Thyroid gland (tissue), 4 donors: ENCODE measurements at regions not wholly inside any gene's neighbourhood (a gene's known extent, or its start where the extent isn't known, plus 50 kb on each side); places are given as distances from the start of the nearest gene placed in this dataset.

Source experiments
- DNase-seq, 2 donors: peaks; one replicate each; pipeline ENCODE4 v3.0.0-alpha.2; 2019
- H3K27ac ChIP-seq, 3 donors: fragments of 200-600 bp; sonication (generic); 1 replicate in 2 of 3; 2 replicates in 1 of 3; pipeline ENCODE4 v1.5.1; 2016 to 2019; ENCODE audit warnings: mild to moderate bottlenecking in 1 of 3, moderate library complexity in 1 of 3
- H3K27me3 ChIP-seq: fragments of 200-600 bp; sonication (generic); one replicate; pipeline ENCODE4 v1.5.1; 2019
- H3K36me3 ChIP-seq, 2 donors: fragments of 200-600 bp; sonication (generic); one replicate each; pipeline ENCODE4 v1.5.1; 2016 to 2019
- H3K4me1 ChIP-seq, 2 donors: fragments of 200-600 bp; sonication (generic); one replicate each; pipeline ENCODE4 v1.5.1; 2017 to 2019
- H3K4me3 ChIP-seq, 3 donors: fragments of 200-600 bp; sonication (generic); replicated peaks in 1 of 3; 1 replicate in 2 of 3; 2 replicates in 1 of 3; pipeline ENCODE4 v1.5.1; 2016; ENCODE audit warnings: mild to moderate bottlenecking in 1 of 3
- H3K9me3 ChIP-seq: fragments of 200-600 bp; sonication (generic); one replicate; pipeline ENCODE4 v1.5.1; 2017
- CTCF ChIP-seq, 6 experiments: fragments of 200-600 bp in 3 of 6; fragments of 450-650 bp in 3 of 6; sonication (generic) in 3 of 6; IDR thresholded peaks; one replicate each; pipeline ENCODE4 v1.5.1; 2016 to 2019; ENCODE audit warnings: antibody characterized with exemption in 6 of 6, mild to moderate bottlenecking in 2 of 6, inconsistent platforms in 1 of 6, moderate library complexity in 1 of 6
- POLR2A ChIP-seq, 2 donors: fragments of 450-650 bp; IDR thresholded peaks; one replicate each; pipeline ENCODE4 v1.6.1; 2017; ENCODE audit warnings: antibody characterized with exemption in 2 of 2, mild to moderate bottlenecking in 2 of 2, moderate library complexity in 1 of 2
- WGBS, 2 donors: methylation state at CpG; one replicate each; pipeline ENCODE4 v1.1.5; 2017; 5-methylcytosine and 5-hydroxymethylcytosine counted together
- intact Hi-C: fragments of 100-400 bp; cut with DNase I; formaldehyde crosslinking; loops from one replicate; pipeline ENCODE4 v1.15.1; 2023

GRCh38 chr2:173456960-173457359 lies 102.3 kb downstream of the CDCA7 start:
- H3K36me3 ChIP-seq, result no peaks in the 10 kb centered on the region
- H3K4me3 ChIP-seq, result no peak overlapping the region
- DNase-seq, result no peak
- H3K27me3 ChIP-seq, result no peaks in the 10 kb centered on the region
- intact Hi-C loops, result no loop called here
- TF ChIP-seq CTCF (IDR thresholded peaks at IDR 0.05), result no peak
- no peak for TF ChIP-seq POLR2A (IDR thresholded peaks at IDR 0.05)
- WGBS, 2 donors, result 89 to 92% methylated on average over 10 of the region's 10 CpGs
- H3K27ac ChIP-seq, result no peak overlapping the region
- H3K9me3 ChIP-seq, result no peaks in the 10 kb centered on the region
- H3K4me1 ChIP-seq, result no peaks in the 10 kb centered on the region

- no peaks in the 10 kb centered on the region for H3K4me1 ChIP-seq
- no peak for DNase-seq
- no peak overlapping the region for H3K4me3 ChIP-seq
- no peaks in the 10 kb centered on the region for H3K27me3 ChIP-seq
- intact Hi-C loops, result no loop called here
- 74 to 84% methylated on average over 7 of the region's 7 CpGs for WGBS, 2 donors
- H3K36me3 ChIP-seq, result no peaks in the 10 kb centered on the region
- H3K9me3 ChIP-seq, result no peaks in the 10 kb centered on the region
- TF ChIP-seq POLR2A (IDR thresholded peaks at IDR 0.05), result no peak
- TF ChIP-seq CTCF (IDR thresholded peaks at IDR 0.05), result no peak
- no peak overlapping the region for H3K27ac ChIP-seq
These were observed 102.7 kb downstream of the CDCA7 start for GRCh38 chr2:173457366-173457765.

- no peaks in the 10 kb centered on the region for H3K9me3 ChIP-seq
- no peak overlapping the region for H3K4me3 ChIP-seq
- no peaks in the 10 kb centered on the region for H3K27me3 ChIP-seq
- H3K27ac ChIP-seq, result no peak overlapping the region
- intact Hi-C loops, result no loop called here
- no peak for DNase-seq
- WGBS, 2 donors, result 80% methylated on average over 8 of the region's 8 CpGs
- no peak for TF ChIP-seq POLR2A (IDR thresholded peaks at IDR 0.05)
- TF ChIP-seq CTCF (IDR thresholded peaks at IDR 0.05), result no peak
- no peaks in the 10 kb centered on the region for H3K36me3 ChIP-seq
- no peaks in the 10 kb centered on the region for H3K4me1 ChIP-seq
These were observed 104.5 kb downstream of the CDCA7 start for GRCh38 chr2:173458991-173459780.

- H3K27me3 ChIP-seq, result no peaks in the 10 kb centered on the region
- no peak overlapping the region for H3K27ac ChIP-seq
- no peak for DNase-seq
- H3K9me3 ChIP-seq, result no peaks in the 10 kb centered on the region
- TF ChIP-seq POLR2A (IDR thresholded peaks at IDR 0.05) (no peak), CTCF (IDR thresholded peaks at IDR 0.05) (no peak)
- 71 to 75% methylated on average over 10 to 14 of the region's 14 CpGs for WGBS, 2 donors
- H3K4me3 ChIP-seq, result no peak overlapping the region
- H3K4me1 ChIP-seq, result no peaks in the 10 kb centered on the region
- intact Hi-C loops, result no loop called here
- H3K36me3 ChIP-seq, result no peaks in the 10 kb centered on the region
These were observed 108.5 kb downstream of the CDCA7 start for GRCh38 chr2:173462892-173463840.

- no peak for DNase-seq
- TF ChIP-seq CTCF (IDR thresholded peaks at IDR 0.05) (no peak), POLR2A (IDR thresholded peaks at IDR 0.05) (no peak)
- intact Hi-C loops, result no loop called here
- Histone ChIP-seq H3K36me3 (no peaks in the 10 kb centered on the region), H3K27me3 (no peaks in the 10 kb centered on the region), H3K27ac (no peak overlapping the region), H3K9me3 (no peaks in the 10 kb centered on the region), H3K4me1 (no peaks in the 10 kb centered on the region), H3K4me3 (no peak overlapping the region)
- WGBS, 2 donors, result 91 to 92% methylated on average over 6 of the region's 6 CpGs
These were observed 109.2 kb downstream of the CDCA7 start for GRCh38 chr2:173463846-173464245.
